K562 (cell line): ENCODE measurements at regions not wholly inside any gene's neighbourhood (a gene's known extent, or its start where the extent isn't known, plus 50 kb on each side); places are given as distances from the start of the nearest gene placed in this dataset.

Experiments used
- CREM ChIP-seq: IDR thresholded peaks from 2 replicates; pipeline ENCODE4 v1.6.1; 2014; ENCODE audit warnings: antibody characterized with exemption, low read depth
- CTCF ChIP-seq, 3 experiments: IDR thresholded peaks in 2 of 3; conservative IDR thresholded peaks in 1 of 3; 2 replicates each; pipeline ENCODE4 v1.5.1; 2011 to 2012; ENCODE audit warnings: low read length in 3 of 3, mild to moderate bottlenecking in 3 of 3, control low read depth in 2 of 3, improper control_type of control experiment in 1 of 3, inconsistent platforms in 1 of 3, low read depth in 1 of 3, mixed read lengths in 1 of 3, moderate library complexity in 1 of 3; ENCODE audit not compliant: insufficient read depth in 2 of 3
- EZH2 ChIP-seq: IDR thresholded peaks from 2 replicates; pipeline ENCODE4 v1.6.1; 2012; ENCODE audit warnings: low read depth, mild to moderate bottlenecking, inconsistent platforms, low read length, borderline replicate concordance
- FIP1L1 ChIP-seq: fragments of 200-400 bp; formaldehyde crosslinking; IDR thresholded peaks from 2 replicates; pipeline ENCODE4 v1.6.1; 2018; ENCODE audit warnings: mild to moderate bottlenecking, low read depth, low read length; ENCODE audit not compliant: poor library complexity, severe bottlenecking
- FOXA1 ChIP-seq: fragments of 450-650 bp; IDR thresholded peaks from 2 replicates; pipeline ENCODE4 v1.6.1; 2016; ENCODE audit warnings: mild to moderate bottlenecking, borderline replicate concordance
- FOXA3 ChIP-seq, 2 experiments: fragments of 450-650 bp in 1 of 2; sonication (generic) in 1 of 2; formaldehyde crosslinking; IDR thresholded peaks in 1 of 2; conservative IDR thresholded peaks in 1 of 2; 2 replicates each; pipeline versions ENCODE4 v1.4.0 to v1.8.0; 2020 to 2022; ENCODE audit warnings: mild to moderate bottlenecking in 2 of 2, missing genetic modification reagents in 1 of 2
- GABPB1 ChIP-seq: sonication (generic); formaldehyde crosslinking; IDR thresholded peaks from 2 replicates; pipeline ENCODE4 v1.8.0; 2022; ENCODE audit warnings: mild to moderate bottlenecking, missing genetic modification reagents
- NRF1 ChIP-seq, 2 experiments: fragments of 450-650 bp; IDR thresholded peaks in 1 of 2; conservative IDR thresholded peaks in 1 of 2; 2 replicates each; pipeline ENCODE4 v1.6.1; 2014; ENCODE audit warnings: mild to moderate bottlenecking in 2 of 2
- POLR2AphosphoS5 ChIP-seq: IDR thresholded peaks from 2 replicates; pipeline ENCODE4 v1.6.1; 2011; ENCODE audit warnings: mild to moderate bottlenecking, low read depth, low read length, moderate library complexity; ENCODE audit not compliant: control insufficient read depth, insufficient read depth
- RAD21 ChIP-seq, 2 experiments: fragments of 250-450 bp in 1 of 2; fragments of 450-650 bp in 1 of 2; sonication (Bioruptor Pico) in 1 of 2; formaldehyde crosslinking in 1 of 2; IDR thresholded peaks in 1 of 2; conservative IDR thresholded peaks in 1 of 2; 2 replicates each; pipeline versions ENCODE4 v1.4.0 to v1.8.0; 2020 to 2022; ENCODE audit warnings: mild to moderate bottlenecking in 2 of 2, moderate library complexity in 1 of 2
- SMC3 ChIP-seq: conservative IDR thresholded peaks from 2 replicates; pipeline ENCODE4 v1.6.1; 2011; ENCODE audit warnings: low read depth, low read length, improper control_type of control experiment; ENCODE audit not compliant: insufficient read depth
- TFE3 ChIP-seq: fragments of 450-650 bp; formaldehyde crosslinking; IDR thresholded peaks from 2 replicates; pipeline ENCODE4 v1.4.0; 2020; ENCODE audit warnings: mild to moderate bottlenecking, mixed read lengths
- ZNF239 ChIP-seq: fragments of 250-450 bp; sonication (Bioruptor Pico); IDR thresholded peaks from 2 replicates; pipeline ENCODE4 v1.4.0; 2020; ENCODE audit warnings: mild to moderate bottlenecking
- ZNF586 ChIP-seq: fragments of 450-650 bp; formaldehyde crosslinking; conservative IDR thresholded peaks from 2 replicates; pipeline ENCODE4 v1.4.0; 2020; ENCODE audit warnings: mild to moderate bottlenecking, moderate library complexity

GRCh38 chr4:136706942-136707341 lies 825.4 kb downstream of the PCDH18 start:
- TF ChIP-seq ZNF239 (no peak), FOXA3 (CRISPR knock-in tag; conservative IDR thresholded peaks at IDR 0.05 in 1 of 2, IDR thresholded peaks at IDR 0.05 in 1 of 2) (no peak), FOXA1 (no peak), ZNF586 (no peak), POLR2AphosphoS5 (no peak), SMC3 (no peak), TFE3 (CRISPR knock-in tag) (no peak), NRF1 (conservative IDR thresholded peaks at IDR 0.05 in 1 of 2, IDR thresholded peaks at IDR 0.05 in 1 of 2) (no peak), CTCF (IDR thresholded peaks at IDR 0.05 in 2 of 3, conservative IDR thresholded peaks at IDR 0.05 in 1 of 3; ENCODE audit: insufficient read depth in 2 of 3, low read depth in 1 of 3, low read length in 3 of 3) (no peak), FIP1L1 (no peak), RAD21 (CRISPR knock-in tag; conservative IDR thresholded peaks at IDR 0.05 in 1 of 2, IDR thresholded peaks at IDR 0.05 in 1 of 2) (no peak), EZH2 (no peak), CREM (no peak), GABPB1 (CRISPR knock-in tag) (no peak)
